ENCODE measurements at regions not wholly inside any gene's neighbourhood (a gene's known extent, or its start where the extent isn't known, plus 50 kb on each side); places are given as distances from the start of the nearest gene placed in this dataset.
"Not testable (repeated sequence)": the region's sequence is repeated elsewhere in the genome, so short reads cannot be mapped to it uniquely, and the experiment has no call there.

- Histone ChIP-seq H3K27ac (ENCODE audit: low read depth, low read length) (no peak overlapping the region), H3K9ac (ENCODE audit: low read length in 5 of 5) (no peak overlapping the region), H3K36me3 (ENCODE audit: control insufficient read depth in 5 of 5, insufficient read depth in 5 of 5, low read length in 5 of 5) (no peaks in the 10 kb centered on the region), H3K4me3 (ENCODE audit: low read depth in 1 of 5, low read length in 5 of 5) (no peak overlapping the region), H3K27me3 (ENCODE audit: control insufficient read depth in 5 of 5, insufficient read depth in 4 of 5, low read length in 5 of 5) (peaks cover 0 to 9% (median 2%) of the 10 kb centered on the region in 5 donors), H3K4me1 (ENCODE audit: control insufficient read depth in 5 of 5, insufficient read depth in 5 of 5, low read length in 5 of 5) (peaks cover 0 to 3% (median 0%) of the 10 kb centered on the region in 5 donors), H3K9me3 (ENCODE audit: control insufficient read depth in 5 of 5, low read length in 5 of 5) (peaks cover 0 to 17% (median 8%) of the 10 kb centered on the region in 5 donors)
Observed at GRCh38 chrX:65194547-65194946, 218.3 kb upstream of the ZC4H2 start.

- not testable (repeated sequence) for H3K27me3 ChIP-seq (ENCODE audit: control insufficient read depth in 5 of 5, insufficient read depth in 4 of 5, low read length in 5 of 5); H3K9ac ChIP-seq (ENCODE audit: low read length in 5 of 5); H3K4me3 ChIP-seq (ENCODE audit: low read depth in 1 of 5, low read length in 5 of 5); H3K27ac ChIP-seq (ENCODE audit: low read depth, low read length); H3K36me3 ChIP-seq (ENCODE audit: control insufficient read depth in 5 of 5, insufficient read depth in 5 of 5, low read length in 5 of 5); H3K4me1 ChIP-seq (ENCODE audit: control insufficient read depth in 5 of 5, insufficient read depth in 5 of 5, low read length in 5 of 5)
- peaks cover 0 to 21% (median 15%) of the 10 kb centered on the region in 5 donors for H3K9me3 ChIP-seq (ENCODE audit: control insufficient read depth in 5 of 5, low read length in 5 of 5)
Observed at GRCh38 chrX:65163325-65163724, 187.1 kb upstream of the ZC4H2 start.

GRCh38 chrX:65148232-65148631, 172.0 kb upstream of the ZC4H2 start:
- Histone ChIP-seq H3K4me3 (ENCODE audit: low read depth in 1 of 5, low read length in 5 of 5) (no peak overlapping the region), H3K4me1 (ENCODE audit: control insufficient read depth in 5 of 5, insufficient read depth in 5 of 5, low read length in 5 of 5) (no peaks in the 10 kb centered on the region), H3K9me3 (ENCODE audit: control insufficient read depth in 5 of 5, low read length in 5 of 5) (peaks cover 0 to 9% (median 3%) of the 10 kb centered on the region in 5 donors), H3K9ac (ENCODE audit: low read length in 5 of 5) (no peak overlapping the region), H3K36me3 (ENCODE audit: control insufficient read depth in 5 of 5, insufficient read depth in 5 of 5, low read length in 5 of 5) (no peaks in the 10 kb centered on the region), H3K27me3 (ENCODE audit: control insufficient read depth in 5 of 5, insufficient read depth in 4 of 5, low read length in 5 of 5) (peaks cover 0 to 6% (median 4%) of the 10 kb centered on the region in 5 donors), H3K27ac (ENCODE audit: low read depth, low read length) (no peak overlapping the region)

- Histone ChIP-seq H3K4me1 (ENCODE audit: control insufficient read depth in 5 of 5, insufficient read depth in 5 of 5, low read length in 5 of 5) (no peaks in the 10 kb centered on the region), H3K27me3 (ENCODE audit: control insufficient read depth in 5 of 5, insufficient read depth in 4 of 5, low read length in 5 of 5) (no peaks in the 10 kb centered on the region), H3K36me3 (ENCODE audit: control insufficient read depth in 5 of 5, insufficient read depth in 5 of 5, low read length in 5 of 5) (no peaks in the 10 kb centered on the region), H3K27ac (ENCODE audit: low read depth, low read length) (no peak overlapping the region), H3K9me3 (ENCODE audit: control insufficient read depth in 5 of 5, low read length in 5 of 5) (peaks cover 2 to 5% (median 4%) of the 10 kb centered on the region in 5 donors), H3K4me3 (ENCODE audit: low read depth in 1 of 5, low read length in 5 of 5) (no peak overlapping the region), H3K9ac (ENCODE audit: low read length in 5 of 5) (no peak overlapping the region)
Observed at GRCh38 chrX:65136424-65136823, 160.2 kb upstream of the ZC4H2 start.

- H3K9ac ChIP-seq (ENCODE audit: low read length in 5 of 5) = no peak overlapping the region
- H3K4me1 ChIP-seq (ENCODE audit: control insufficient read depth in 5 of 5, insufficient read depth in 5 of 5, low read length in 5 of 5) = no peaks in the 10 kb centered on the region
- H3K9me3 ChIP-seq (ENCODE audit: control insufficient read depth in 5 of 5, low read length in 5 of 5) = peaks cover 0 to 13% (median 8%) of the 10 kb centered on the region in 5 donors
- no peaks in the 10 kb centered on the region for H3K36me3 ChIP-seq (ENCODE audit: control insufficient read depth in 5 of 5, insufficient read depth in 5 of 5, low read length in 5 of 5)
- H3K27me3 ChIP-seq (ENCODE audit: control insufficient read depth in 5 of 5, insufficient read depth in 4 of 5, low read length in 5 of 5) = no peaks in the 10 kb centered on the region
- H3K4me3 ChIP-seq (ENCODE audit: low read depth in 1 of 5, low read length in 5 of 5) = no peak overlapping the region
- H3K27ac ChIP-seq (ENCODE audit: low read depth, low read length) = no peak overlapping the region
Observed at GRCh38 chrX:65127842-65128241, 151.6 kb upstream of the ZC4H2 start.

- no peak overlapping the region for H3K9ac ChIP-seq (ENCODE audit: low read length in 5 of 5)
- no peak overlapping the region for H3K4me3 ChIP-seq (ENCODE audit: low read depth in 1 of 5, low read length in 5 of 5)
- no peaks in the 10 kb centered on the region for H3K36me3 ChIP-seq (ENCODE audit: control insufficient read depth in 5 of 5, insufficient read depth in 5 of 5, low read length in 5 of 5)
- H3K27ac ChIP-seq (ENCODE audit: low read depth, low read length) = no peak overlapping the region
- H3K9me3 ChIP-seq (ENCODE audit: control insufficient read depth in 5 of 5, low read length in 5 of 5) = peaks cover 0 to 30% (median 5%) of the 10 kb centered on the region in 5 donors
- H3K27me3 ChIP-seq (ENCODE audit: control insufficient read depth in 5 of 5, insufficient read depth in 4 of 5, low read length in 5 of 5) = peaks cover 0 to 7% (median 0%) of the 10 kb centered on the region in 5 donors
- H3K4me1 ChIP-seq (ENCODE audit: control insufficient read depth in 5 of 5, insufficient read depth in 5 of 5, low read length in 5 of 5) = no peaks in the 10 kb centered on the region
Observed at GRCh38 chrX:65098851-65099250, 122.6 kb upstream of the ZC4H2 start.

- Histone ChIP-seq H3K27ac (ENCODE audit: low read depth, low read length) (no peak overlapping the region), H3K9me3 (ENCODE audit: control insufficient read depth in 5 of 5, low read length in 5 of 5) (peaks cover 2 to 13% (median 9%) of the 10 kb centered on the region in 5 donors), H3K4me1 (ENCODE audit: control insufficient read depth in 5 of 5, insufficient read depth in 5 of 5, low read length in 5 of 5) (no peaks in the 10 kb centered on the region), H3K9ac (ENCODE audit: low read length in 5 of 5) (no peak overlapping the region), H3K27me3 (ENCODE audit: control insufficient read depth in 5 of 5, insufficient read depth in 4 of 5, low read length in 5 of 5) (no peaks in the 10 kb centered on the region), H3K36me3 (ENCODE audit: control insufficient read depth in 5 of 5, insufficient read depth in 5 of 5, low read length in 5 of 5) (no peaks in the 10 kb centered on the region), H3K4me3 (ENCODE audit: low read depth in 1 of 5, low read length in 5 of 5) (no peak overlapping the region)
Observed at GRCh38 chrX:65093658-65094057, 117.4 kb upstream of the ZC4H2 start.

- H3K27me3 ChIP-seq (ENCODE audit: control insufficient read depth in 5 of 5, insufficient read depth in 4 of 5, low read length in 5 of 5) = peaks cover 0 to 4% (median 0%) of the 10 kb centered on the region in 5 donors
- H3K27ac ChIP-seq (ENCODE audit: low read depth, low read length) = no peak overlapping the region
Observed at GRCh38 chrX:65073233-65073632, 97.0 kb upstream of the ZC4H2 start.

GRCh38 chrX:65072590-65072989, 96.3 kb upstream of the ZC4H2 start:
- peaks cover 0 to 4% (median 0%) of the 10 kb centered on the region in 5 donors for H3K27me3 ChIP-seq (ENCODE audit: control insufficient read depth in 5 of 5, insufficient read depth in 4 of 5, low read length in 5 of 5)
- no peak overlapping the region for H3K27ac ChIP-seq (ENCODE audit: low read depth, low read length)
- no peaks in the 10 kb centered on the region for H3K36me3 ChIP-seq (ENCODE audit: control insufficient read depth in 5 of 5, insufficient read depth in 5 of 5, low read length in 5 of 5)
- H3K4me1 ChIP-seq (ENCODE audit: control insufficient read depth in 5 of 5, insufficient read depth in 5 of 5, low read length in 5 of 5) = no peaks in the 10 kb centered on the region
- peaks cover 10 to 25% (median 19%) of the 10 kb centered on the region in 5 donors for H3K9me3 ChIP-seq (ENCODE audit: control insufficient read depth in 5 of 5, low read length in 5 of 5)
- H3K9ac ChIP-seq (ENCODE audit: low read length in 5 of 5) = no peak overlapping the region
- H3K4me3 ChIP-seq (ENCODE audit: low read depth in 1 of 5, low read length in 5 of 5) = peak overlapping the region in 1 of 5 donors; percentile 6

More at GRCh38 chrX:65073233-65073632, 97.0 kb upstream of the ZC4H2 start:
- H3K9me3 ChIP-seq (ENCODE audit: control insufficient read depth in 5 of 5, low read length in 5 of 5) = peaks cover 10 to 25% (median 18%) of the 10 kb centered on the region in 5 donors
- no peak overlapping the region for H3K4me3 ChIP-seq (ENCODE audit: low read depth in 1 of 5, low read length in 5 of 5)
- no peaks in the 10 kb centered on the region for H3K4me1 ChIP-seq (ENCODE audit: control insufficient read depth in 5 of 5, insufficient read depth in 5 of 5, low read length in 5 of 5)
- H3K36me3 ChIP-seq (ENCODE audit: control insufficient read depth in 5 of 5, insufficient read depth in 5 of 5, low read length in 5 of 5) = no peaks in the 10 kb centered on the region
- H3K9ac ChIP-seq (ENCODE audit: low read length in 5 of 5) = no peak overlapping the region

GRCh38 chrX:65058626-65059025, 82.4 kb upstream of the ZC4H2 start:
- H3K4me3 ChIP-seq (ENCODE audit: low read depth in 1 of 5, low read length in 5 of 5); H3K27ac ChIP-seq (ENCODE audit: low read depth, low read length): not testable (repeated sequence)

More at GRCh38 chrX:65058626-65059025, 82.4 kb upstream of the ZC4H2 start:
- H3K9me3 ChIP-seq (ENCODE audit: control insufficient read depth in 5 of 5, low read length in 5 of 5) = peaks cover 0 to 15% (median 0%) of the 10 kb centered on the region in 5 donors
- H3K27me3 ChIP-seq (ENCODE audit: control insufficient read depth in 5 of 5, insufficient read depth in 4 of 5, low read length in 5 of 5); H3K36me3 ChIP-seq (ENCODE audit: control insufficient read depth in 5 of 5, insufficient read depth in 5 of 5, low read length in 5 of 5); H3K9ac ChIP-seq (ENCODE audit: low read length in 5 of 5); H3K4me1 ChIP-seq (ENCODE audit: control insufficient read depth in 5 of 5, insufficient read depth in 5 of 5, low read length in 5 of 5): not testable (repeated sequence)
